T-cell (primary cell): ENCODE measurements at regions not wholly inside any gene's neighbourhood (a gene's known extent, or its start where the extent isn't known, plus 50 kb on each side); places are given as distances from the start of the nearest gene placed in this dataset.
"Not testable (repeated sequence)": the region's sequence is repeated elsewhere in the genome, so short reads cannot be mapped to it uniquely, and the experiment has no call there.

Experiments used
- ATAC-seq, 4 experiments: fragments of 200-7000 bp in 3 of 4; fragments of 150-1000 bp in 1 of 4; cut with Tn5 transposase; replicated peaks in 1 of 4; 1 replicate in 3 of 4; 2 replicates in 1 of 4; pipeline ENCODE4 v1.10.0; 2021; ENCODE audit warnings: moderate library complexity in 3 of 4, mild to moderate bottlenecking in 2 of 4, moderate number of reproducible peaks in 1 of 4
- CTCF ChIA-PET, 2 donors: fragments of 300-600 bp; sonication (Branson Sonifier 250); formaldehyde crosslinking; loops; one replicate each; lab custom pipeline; 2022; ENCODE audit warnings: antibody characterized with exemption in 2 of 2; lab: Charles Lee
- POLR2A ChIA-PET, 2 donors: fragments of 300-600 bp; sonication (Branson Sonifier 250); formaldehyde crosslinking; loops; one replicate each; lab custom pipeline; 2022; ENCODE audit warnings: antibody characterized with exemption in 2 of 2; lab: Charles Lee
- DNase-seq, 35 experiments: peaks; one replicate each; pipeline versions ENCODE4 v3.0.0 to v3.0.0-alpha.2; 2013 to 2023
- H3K27ac ChIP-seq: one replicate; pipeline ENCODE4 v1.5.1; 2013; ENCODE audit warnings: low read length
- H3K27me3 ChIP-seq, 2 experiments: replicated peaks in 1 of 2; 1 replicate in 1 of 2; 2 replicates in 1 of 2; pipeline versions ENCODE4 v1.6.1 to v1.7.0; 2013; ENCODE audit warnings: low read length in 1 of 2, mixed read lengths in 1 of 2; ENCODE audit not compliant: control insufficient read depth in 2 of 2, insufficient read depth in 2 of 2; ENCODE audit errors: extremely low read depth in 1 of 2
- H3K36me3 ChIP-seq, 2 donors: 1 replicate in 1 of 2; 2 replicates in 1 of 2; pipeline versions ENCODE4 v1.6.1 to v1.7.0; 2013; ENCODE audit warnings: low read length in 1 of 2; ENCODE audit not compliant: control insufficient read depth in 2 of 2, insufficient read depth in 1 of 2; ENCODE audit errors: extremely low read depth in 1 of 2
- H3K4me1 ChIP-seq, 2 experiments: 1 replicate in 1 of 2; 2 replicates in 1 of 2; pipeline versions ENCODE4 v1.6.1 to v1.7.0; 2013; ENCODE audit warnings: low read length in 2 of 2, mixed read lengths in 1 of 2; ENCODE audit not compliant: insufficient read depth in 2 of 2, control insufficient read depth in 1 of 2; ENCODE audit errors: extremely low read depth in 1 of 2
- H3K4me3 ChIP-seq, 2 donors: 1 replicate in 1 of 2; 2 replicates in 1 of 2; pipeline versions ENCODE4 v1.5.1 to v1.7.0; 2013; ENCODE audit warnings: mild to moderate bottlenecking in 2 of 2, low read length in 1 of 2, moderate library complexity in 1 of 2; ENCODE audit not compliant: control insufficient read depth in 1 of 2; ENCODE audit errors: extremely low read depth in 1 of 2
- H3K9me3 ChIP-seq: 2 replicates; pipeline ENCODE4 v1.7.0; 2013
- H3K27ac Mint-ChIP-seq, 2 donors: one replicate each; pipeline ENCODE4 v1.8.0; 2020 to 2021; ENCODE audit warnings: mild to moderate bottlenecking in 2 of 2, mixed read lengths in 2 of 2
- H3K27me3 Mint-ChIP-seq, 2 donors: one replicate each; pipeline ENCODE4 v1.8.0; 2021 to 2022; ENCODE audit warnings: mixed read lengths in 2 of 2
- H3K36me3 Mint-ChIP-seq: one replicate; pipeline ENCODE4 v1.8.0; 2021; ENCODE audit warnings: mixed read lengths
- H3K4me1 Mint-ChIP-seq, 3 donors: one replicate each; pipeline ENCODE4 v1.8.0; 2020 to 2022; ENCODE audit warnings: mixed read lengths in 3 of 3, mild to moderate bottlenecking in 1 of 3
- H3K4me3 Mint-ChIP-seq, 3 donors: one replicate each; pipeline ENCODE4 v1.8.0; 2020 to 2022; ENCODE audit warnings: mild to moderate bottlenecking in 3 of 3, mixed read lengths in 3 of 3, moderate library complexity in 3 of 3
- H3K9me3 Mint-ChIP-seq, 3 donors: one replicate each; pipeline ENCODE4 v1.8.0; 2020 to 2022; ENCODE audit warnings: mixed read lengths in 3 of 3
- WGBS: methylation state at CpG from one replicate; pipeline ENCODE4 v1.1.5; 2013; ENCODE audit warnings: missing lambda C conversion rate; ENCODE audit not compliant: insufficient coverage; 5-methylcytosine and 5-hydroxymethylcytosine counted together

DNA sequence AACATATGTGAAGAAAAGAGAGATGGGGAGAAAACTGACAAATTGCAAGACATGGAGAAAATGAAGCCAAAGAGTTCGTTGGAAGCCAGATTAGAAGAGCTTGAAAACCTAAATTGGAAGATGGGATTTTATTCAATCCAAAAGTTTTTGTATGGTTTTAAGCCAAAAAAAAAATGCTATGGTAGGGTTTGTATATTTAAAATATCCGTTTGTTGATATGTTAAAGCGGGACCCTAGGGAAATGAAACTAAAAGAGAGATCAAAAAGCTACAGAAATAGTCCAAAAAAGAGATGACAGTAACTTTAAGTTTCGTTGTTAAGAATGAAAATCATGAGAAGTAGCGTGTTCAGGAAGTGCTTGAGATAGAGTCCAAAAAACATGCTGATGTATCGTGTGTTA, 617.7 kb upstream of the ADGRL2 start:
- H3K9me3 ChIP-seq, result no peaks in the 10 kb centered on the region
- Mint-ChIP-seq H3K9me3 (peaks cover 2 to 25% (median 20%) of the 10 kb centered on the region in 3 donors), H3K27me3 (no peaks in the 10 kb centered on the region), H3K27ac (no peak overlapping the region), H3K4me1 (no peaks in the 10 kb centered on the region), H3K4me3 (no peak overlapping the region), H3K36me3 (no peaks in the 10 kb centered on the region)
- ChIA-PET POLR2A (no interaction called here), CTCF (no interaction called here)
- ATAC-seq (no peak), DNase-seq (no peak)
- no peaks in the 10 kb centered on the region for H3K27me3 ChIP-seq
- WGBS, result 73% methylated on average over 6 of the region's 6 CpGs
- H3K27ac ChIP-seq, result no peak overlapping the region
- H3K4me1 ChIP-seq, result no peaks in the 10 kb centered on the region
- H3K4me3 ChIP-seq, result no peak overlapping the region
- no peaks in the 10 kb centered on the region for H3K36me3 ChIP-seq

DNA sequence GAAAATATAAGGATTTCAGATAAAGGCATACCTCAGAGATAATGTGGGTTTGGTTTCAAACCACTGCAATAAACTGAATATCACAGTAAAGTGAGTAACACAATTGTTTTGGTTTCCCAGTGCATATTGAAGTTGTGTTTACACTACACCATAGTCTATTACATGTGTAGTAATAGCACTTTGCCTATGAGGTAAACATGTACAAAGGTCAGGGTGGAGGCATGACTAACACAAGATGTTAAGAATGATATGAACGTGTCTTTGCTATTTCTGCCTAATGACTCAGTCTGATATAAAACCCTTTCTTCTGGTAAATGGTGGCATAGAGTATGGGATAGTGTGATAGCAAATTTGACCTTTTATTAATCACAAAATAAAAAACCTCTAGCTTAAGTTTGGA, 621.5 kb upstream of the ADGRL2 start:
- H3K4me3 ChIP-seq, result no peak overlapping the region
- H3K9me3 ChIP-seq, result no peaks in the 10 kb centered on the region
- Mint-ChIP-seq H3K4me3 (no peak overlapping the region), H3K9me3 (peaks cover 12 to 21% (median 14%) of the 10 kb centered on the region in 3 donors), H3K27me3 (no peaks in the 10 kb centered on the region), H3K36me3 (no peaks in the 10 kb centered on the region), H3K27ac (no peak overlapping the region), H3K4me1 (no peaks in the 10 kb centered on the region)
- H3K27ac ChIP-seq, result no peak overlapping the region
- no CpG with 5 or more reads among the region's 1 CpG for WGBS
- H3K36me3 ChIP-seq, result no peaks in the 10 kb centered on the region
- ATAC-seq (no peak), DNase-seq (no peak)
- H3K27me3 ChIP-seq, result no peaks in the 10 kb centered on the region
- ChIA-PET CTCF (no interaction called here), POLR2A (no interaction called here)
- no peaks in the 10 kb centered on the region for H3K4me1 ChIP-seq

DNA sequence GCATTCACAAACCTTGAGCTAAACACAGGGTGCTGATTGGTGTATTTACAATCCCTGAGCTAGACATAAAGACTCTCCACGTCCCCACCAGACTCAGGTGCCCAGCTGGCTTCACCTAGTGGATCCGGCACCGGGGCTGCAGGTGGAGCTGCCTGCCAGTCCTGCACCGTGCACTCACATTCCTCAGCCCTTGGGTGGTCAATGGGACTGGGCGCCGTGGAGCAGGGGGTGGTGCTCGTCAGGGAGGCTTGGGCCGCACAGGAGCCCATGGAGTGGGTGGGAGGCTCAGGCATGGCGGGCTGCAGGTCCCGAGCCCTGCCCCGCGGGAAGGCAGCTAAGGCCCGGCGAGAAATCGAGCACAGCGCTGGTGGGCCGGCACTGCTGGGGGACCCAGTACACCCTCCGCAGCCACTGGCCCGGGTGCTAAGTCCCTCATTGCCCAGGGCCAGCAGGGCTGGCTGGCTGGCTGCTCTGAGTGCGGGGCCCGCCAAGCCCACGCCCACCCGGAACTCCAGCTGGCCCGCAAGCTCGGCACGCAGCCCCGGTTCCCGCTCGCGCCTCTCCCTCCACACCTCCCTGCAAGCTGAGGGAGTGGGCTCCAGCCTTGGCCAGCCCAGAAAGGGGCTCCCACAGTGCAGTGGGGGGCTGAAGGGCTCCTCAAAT, 622.2 kb upstream of the ADGRL2 start:
- CTCF ChIA-PET, H3K4me1 Mint-ChIP-seq, H3K9me3 ChIP-seq, H3K4me3 Mint-ChIP-seq, POLR2A ChIA-PET, H3K27me3 Mint-ChIP-seq, H3K27me3 ChIP-seq, H3K27ac ChIP-seq, ATAC-seq, H3K4me3 ChIP-seq, H3K36me3 ChIP-seq, H3K36me3 Mint-ChIP-seq, H3K27ac Mint-ChIP-seq, H3K4me1 ChIP-seq, DNase-seq: not testable (repeated sequence)
- 89% methylated on average over 7 of the region's 30 CpGs for WGBS
- H3K9me3 Mint-ChIP-seq, result peaks cover 13 to 21% (median 17%) of the 10 kb centered on the region in 3 donors

DNA sequence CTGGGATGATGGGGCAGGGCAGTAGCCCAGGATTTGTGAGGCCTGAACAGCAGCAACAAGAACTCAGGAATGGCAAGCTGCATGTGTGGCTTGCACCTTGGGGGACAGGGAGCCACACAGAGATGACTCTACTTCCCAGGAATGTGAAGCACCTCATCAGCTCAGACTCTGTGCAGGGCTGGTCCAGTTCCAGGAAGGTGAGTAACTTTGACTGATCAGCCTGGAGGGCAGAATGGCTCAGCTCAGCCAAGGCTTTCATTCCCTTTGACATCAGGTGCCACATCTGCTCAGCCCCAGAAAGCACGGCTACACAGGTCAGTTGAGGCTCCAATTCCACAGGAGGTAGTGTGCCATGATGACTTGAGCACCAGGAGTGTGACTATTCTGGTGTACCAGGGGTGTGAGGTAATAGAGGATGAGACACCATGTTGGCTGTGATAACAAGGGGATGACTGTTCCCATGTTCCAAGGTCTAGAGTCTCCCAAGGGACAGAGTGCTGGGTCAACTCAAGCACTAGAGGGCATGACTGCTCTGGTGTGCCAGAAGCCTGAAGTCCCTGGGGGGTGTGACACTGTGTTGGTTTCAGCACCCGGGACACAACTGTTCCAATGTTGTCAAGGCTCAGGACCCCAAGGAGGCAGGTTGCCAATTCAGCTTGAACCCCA, 625.8 kb upstream of the ADGRL2 start:
- no peak overlapping the region for H3K4me3 Mint-ChIP-seq
- POLR2A ChIA-PET, result no interaction called here
- H3K27me3 Mint-ChIP-seq, result no peaks in the 10 kb centered on the region
- H3K36me3 Mint-ChIP-seq, result no peaks in the 10 kb centered on the region
- Histone ChIP-seq H3K27ac (no peak overlapping the region), H3K27me3 (no peaks in the 10 kb centered on the region), H3K9me3 (no peaks in the 10 kb centered on the region), H3K4me3 (no peak overlapping the region), H3K4me1 (no peaks in the 10 kb centered on the region), H3K36me3 (no peaks in the 10 kb centered on the region)
- 83% methylated on average over 2 of the region's 2 CpGs for WGBS
- peak in 1 of 4 experiments; percentile 17 for ATAC-seq
- no peaks in the 10 kb centered on the region for H3K4me1 Mint-ChIP-seq
- H3K9me3 Mint-ChIP-seq, result peaks cover 13 to 31% (median 21%) of the 10 kb centered on the region in 3 donors
- H3K27ac Mint-ChIP-seq, result no peak overlapping the region
- DNase-seq, result no peak
- CTCF ChIA-PET, result no interaction called here

DNA sequence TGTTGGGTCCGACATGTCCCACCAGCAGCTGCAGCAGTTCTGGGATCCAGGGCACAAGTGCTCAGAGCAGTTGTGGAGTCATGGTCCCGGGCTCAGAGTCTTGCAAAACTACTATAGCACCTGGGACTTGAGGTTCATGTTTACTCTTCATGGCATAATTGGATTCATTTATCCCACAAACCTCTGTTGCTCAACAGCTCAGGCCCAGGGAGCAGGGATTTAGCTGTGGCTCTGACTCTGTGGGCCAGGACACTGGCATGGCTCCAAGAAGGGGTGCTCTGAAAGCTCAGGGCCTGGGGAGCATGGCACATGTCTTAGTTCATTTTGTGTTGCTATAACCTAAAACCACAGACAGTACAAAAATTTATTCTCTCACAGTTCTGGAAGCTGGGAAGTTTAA, 626.7 kb upstream of the ADGRL2 start:
- no peaks in the 10 kb centered on the region for H3K4me1 ChIP-seq
- no peaks in the 10 kb centered on the region for H3K36me3 ChIP-seq
- DNase-seq (no peak), ATAC-seq (no peak)
- H3K27ac ChIP-seq, result no peak overlapping the region
- Mint-ChIP-seq H3K36me3 (no peaks in the 10 kb centered on the region), H3K27ac (no peak overlapping the region), H3K4me3 (no peak overlapping the region), H3K9me3 (peaks cover 13 to 34% (median 23%) of the 10 kb centered on the region in 3 donors), H3K4me1 (no peaks in the 10 kb centered on the region), H3K27me3 (no peaks in the 10 kb centered on the region)
- H3K4me3 ChIP-seq, result no peak overlapping the region
- CTCF ChIA-PET, result no interaction called here
- WGBS, result 100% methylated on average over 1 of the region's 2 CpGs
- H3K9me3 ChIP-seq, result no peaks in the 10 kb centered on the region
- POLR2A ChIA-PET, result no interaction called here
- H3K27me3 ChIP-seq, result no peaks in the 10 kb centered on the region

DNA sequence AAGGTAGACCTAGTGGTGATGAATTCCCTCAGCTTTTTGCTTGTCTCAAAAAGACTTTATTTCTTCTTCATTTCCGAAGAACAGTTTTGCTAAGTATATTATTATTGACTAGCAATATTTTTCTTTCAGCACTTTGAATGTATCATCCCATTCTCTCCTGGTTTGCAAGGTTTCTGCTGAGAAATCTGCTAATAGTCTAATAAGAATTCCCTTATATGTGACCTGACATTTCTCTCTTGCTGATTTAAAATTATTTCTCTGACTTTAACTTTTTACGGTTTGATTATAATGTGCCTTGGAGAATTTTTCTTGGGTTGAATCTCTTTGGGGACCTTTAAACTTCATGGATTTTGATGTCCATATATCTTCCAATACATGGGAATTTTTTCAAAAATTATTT, 628.3 kb upstream of the ADGRL2 start:
- Histone ChIP-seq H3K27me3 (no peaks in the 10 kb centered on the region), H3K9me3 (no peaks in the 10 kb centered on the region), H3K36me3 (no peaks in the 10 kb centered on the region), H3K4me3 (no peak overlapping the region), H3K27ac (no peak overlapping the region), H3K4me1 (no peaks in the 10 kb centered on the region)
- H3K4me1 Mint-ChIP-seq, result no peaks in the 10 kb centered on the region
- no peak for DNase-seq
- ChIA-PET CTCF (no interaction called here), POLR2A (no interaction called here)
- H3K27me3 Mint-ChIP-seq, result no peaks in the 10 kb centered on the region
- no peak overlapping the region for H3K27ac Mint-ChIP-seq
- H3K36me3 Mint-ChIP-seq, result no peaks in the 10 kb centered on the region
- no CpG with 5 or more reads among the region's 2 CpGs for whole genome bisulfite sequencing
- peaks cover 13 to 36% (median 22%) of the 10 kb centered on the region in 3 donors for H3K9me3 Mint-ChIP-seq
- no peak for ATAC-seq
- no peak overlapping the region for H3K4me3 Mint-ChIP-seq
